IMR-90 (cell line): ENCODE measurements at regions not wholly inside any gene's neighbourhood (a gene's known extent, or its start where the extent isn't known, plus 50 kb on each side); places are given as distances from the start of the nearest gene placed in this dataset.
A peak's percentile ranks its signal among the peaks of the same experiment; 100 is the strongest.

Experiments
- ATAC-seq: fragments of 200-7000 bp; cut with Tn5 transposase; 2 replicates; pipeline ENCODE4 v1.9.1; 2020; ENCODE audit warnings: low read depth, mild to moderate bottlenecking, moderate library complexity
- BruUV-seq: library from RNA; stranded (reverse); fragments of 400-500 nt; replicated peaks from 2 replicates; lab custom pipeline; 2021; lab: Mats Ljungman, UMichigan
- CTCF ChIA-PET: fragments of 300-600 bp; formaldehyde crosslinking; extraction: SDS; loops from one replicate; lab custom pipeline; 2021; ENCODE audit warnings: antibody characterized with exemption; lab: Yijun Ruan, JAX
- POLR2A ChIA-PET: fragments of 300-600 bp; sonication (Branson Sonifier 250); formaldehyde crosslinking; loops from one replicate; lab custom pipeline; 2022; ENCODE audit warnings: antibody characterized with exemption; ENCODE audit not compliant: unreplicated experiment; lab: Charles Lee
- DNase-seq: peaks from one replicate; pipeline ENCODE4 v3.0.0; 2013
- H2AFZ ChIP-seq: replicated peaks from 2 replicates; pipeline ENCODE3; 2013; ENCODE audit warnings: low read length, mild to moderate bottlenecking; ENCODE audit not compliant: poor library complexity
- H2AK5ac ChIP-seq: 2 replicates; pipeline ENCODE4 v1.6.1; 2013; ENCODE audit warnings: low read depth, low read length, inconsistent platforms
- H2AK9ac ChIP-seq: replicated peaks from 2 replicates; pipeline ENCODE3; 2013; ENCODE audit warnings: mild to moderate bottlenecking, low read depth, low read length, moderate library complexity; ENCODE audit not compliant: poor library complexity
- H2BK120ac ChIP-seq: 2 replicates; pipeline ENCODE4 v1.6.1; 2013; ENCODE audit warnings: low read depth, low read length, inconsistent platforms
- H2BK15ac ChIP-seq: 3 replicates; pipeline ENCODE4 v1.6.1; 2013; ENCODE audit warnings: low read depth, low read length, inconsistent platforms
- H2BK20ac ChIP-seq: 2 replicates; pipeline ENCODE4 v1.6.1; 2013; ENCODE audit warnings: low read depth, mild to moderate bottlenecking, inconsistent platforms, low read length, moderate library complexity
- H2BK5ac ChIP-seq: 2 replicates; pipeline ENCODE4 v1.6.1; 2013; ENCODE audit warnings: mild to moderate bottlenecking, low read depth, low read length, inconsistent platforms; ENCODE audit not compliant: poor library complexity, severe bottlenecking
- H3K14ac ChIP-seq: replicated peaks from 2 replicates; pipeline ENCODE4 v1.6.1; 2013; ENCODE audit warnings: low read depth, low read length, inconsistent platforms
- H3K18ac ChIP-seq: 2 replicates; pipeline ENCODE4 v1.6.1; 2013; ENCODE audit warnings: low read depth, low read length, control low read depth
- H3K23ac ChIP-seq: 2 replicates; pipeline ENCODE4 v1.6.1; 2013; ENCODE audit warnings: low read depth, low read length, inconsistent platforms
- H3K27ac ChIP-seq: 2 replicates; pipeline ENCODE4 v1.5.1; 2013; ENCODE audit warnings: mild to moderate bottlenecking, control low read depth, low read length; ENCODE audit not compliant: insufficient read depth
- H3K27me3 ChIP-seq: 2 replicates; pipeline ENCODE4 v1.6.1; 2013; ENCODE audit warnings: low read length; ENCODE audit not compliant: control insufficient read depth, insufficient read depth
- H3K36me3 ChIP-seq: 2 replicates; pipeline ENCODE4 v1.6.1; 2013; ENCODE audit warnings: low read length, mixed read lengths; ENCODE audit not compliant: control insufficient read depth, insufficient read depth
- H3K4ac ChIP-seq: 2 replicates; pipeline ENCODE4 v1.6.1; 2013; ENCODE audit warnings: low read depth, low read length, inconsistent platforms
- H3K4me1 ChIP-seq: 2 replicates; pipeline ENCODE4 v1.6.1; 2013; ENCODE audit warnings: low read length, mixed read lengths; ENCODE audit not compliant: control insufficient read depth, insufficient read depth
- H3K4me2 ChIP-seq: 2 replicates; pipeline ENCODE4 v1.6.1; 2013; ENCODE audit warnings: low read depth, mild to moderate bottlenecking, control low read depth, low read length, moderate library complexity
- H3K4me3 ChIP-seq: 2 replicates; pipeline ENCODE4 v1.5.1; 2013; ENCODE audit warnings: low read depth, mild to moderate bottlenecking, control low read depth, low read length, moderate library complexity; ENCODE audit not compliant: insufficient read depth
- H3K56ac ChIP-seq: 2 replicates; pipeline ENCODE4 v1.6.1; 2013; ENCODE audit warnings: low read length, inconsistent platforms; ENCODE audit not compliant: insufficient read depth; ENCODE audit errors: extremely low read depth
- H3K79me1 ChIP-seq, 2 experiments: 2 replicates each; pipeline ENCODE4 v1.6.1; 2013; ENCODE audit warnings: low read length in 2 of 2, inconsistent platforms in 1 of 2, low read depth in 1 of 2
- H3K9ac ChIP-seq: 2 replicates; pipeline ENCODE4 v1.6.1; 2013; ENCODE audit warnings: low read depth, low read length, control low read depth
- H3K9me1 ChIP-seq: 2 replicates; pipeline ENCODE4 v1.6.1; 2013; ENCODE audit warnings: low read length, inconsistent platforms; ENCODE audit not compliant: insufficient read depth
- H3K9me3 ChIP-seq: 2 replicates; pipeline ENCODE4 v1.6.1; 2013; ENCODE audit warnings: low read length; ENCODE audit not compliant: control insufficient read depth, insufficient read depth
- H4K20me1 ChIP-seq: 2 replicates; pipeline ENCODE4 v1.6.1; 2013; ENCODE audit warnings: low read length, inconsistent platforms; ENCODE audit not compliant: insufficient read depth
- H4K5ac ChIP-seq: 2 replicates; pipeline ENCODE4 v1.6.1; 2013; ENCODE audit warnings: mild to moderate bottlenecking, low read depth, low read length, control low read depth
- H4K8ac ChIP-seq, 2 experiments: 2 replicates each; pipeline ENCODE4 v1.6.1; 2013; ENCODE audit warnings: low read depth in 2 of 2, low read length in 2 of 2, control low read depth in 1 of 2, inconsistent platforms in 1 of 2
- H4K91ac ChIP-seq: 2 replicates; pipeline ENCODE4 v1.6.1; 2013; ENCODE audit warnings: low read depth, low read length, inconsistent platforms; ENCODE audit not compliant: insufficient read depth
- MAFK ChIP-seq: IDR thresholded peaks from 2 replicates; pipeline ENCODE4 v1.6.1; 2012; ENCODE audit warnings: low read depth, low read length, improper control_type of control experiment
- RFX5 ChIP-seq: IDR thresholded peaks from 2 replicates; pipeline ENCODE4 v1.8.0; 2012; ENCODE audit warnings: low read depth, mild to moderate bottlenecking, low read length, moderate library complexity
- WGBS, 2 experiments: methylation state at CpG; one replicate each; pipeline versions ENCODE4 v1.1.5 to v1.1.7; 2013; ENCODE audit warnings: missing lambda C conversion rate in 2 of 2; ENCODE audit not compliant: insufficient read length in 1 of 2; ENCODE audit errors: extremely low coverage in 2 of 2; 5-methylcytosine and 5-hydroxymethylcytosine counted together
- dilution Hi-C: fragments of 300-500 bp; cut with HindIII; formaldehyde crosslinking; loops from one replicate; pipeline ENCODE4 v1.14.3; 2018; ENCODE audit warnings: low sequenced_read_pairs; ENCODE audit not compliant: unreplicated experiment
- in situ Hi-C: fragments of 300-500 bp; cut with MboI; formaldehyde crosslinking; loops from 3 replicates; pipeline ENCODE4 v1.14.3; 2019; ENCODE audit warnings: low sequenced_read_pairs, inconsistent platforms, mixed read lengths
- intact Hi-C: fragments of 100-400 bp; cut with micrococcal nuclease; formaldehyde crosslinking; loops from 2 replicates; pipeline ENCODE4 v1.10.0; 2022

GRCh38 chr4:67396008-67396407 lies 149.3 kb downstream of the CENPC start:
- H3K4ac ChIP-seq, result no peak overlapping the region
- ChIA-PET POLR2A (no interaction called here), CTCF (no interaction called here)
- no peak overlapping the region for H2BK120ac ChIP-seq
- no peak overlapping the region for H3K56ac ChIP-seq
- no peak overlapping the region for H4K5ac ChIP-seq
- H2AK5ac ChIP-seq, result no peak overlapping the region
- dilution Hi-C loops, result no loop called here
- TF ChIP-seq RFX5, result no peak
- TF ChIP-seq MAFK, result peak; percentile 66
- no peak overlapping the region for H3K4me2 ChIP-seq
- H3K9me1 ChIP-seq, result no peaks in the 10 kb centered on the region
- intact Hi-C loops, result no loop called here
- in situ Hi-C loops, result no loop called here
- H3K4me1 ChIP-seq, result no peaks in the 10 kb centered on the region
- H2AK9ac ChIP-seq, result no peak overlapping the region
- no peak overlapping the region for H2BK5ac ChIP-seq
- H4K91ac ChIP-seq, result no peak overlapping the region
- no peak overlapping the region for H2BK20ac ChIP-seq
- no peak for DNase-seq
- H3K27ac ChIP-seq, result no peak overlapping the region
- H3K9me3 ChIP-seq, result no peaks in the 10 kb centered on the region
- no peak overlapping the region for H2AFZ ChIP-seq
- no peak for ATAC-seq
- no peaks in the 10 kb centered on the region for H4K20me1 ChIP-seq
- H3K18ac ChIP-seq, result no peak overlapping the region
- H3K27me3 ChIP-seq, result no peaks in the 10 kb centered on the region
- no peak overlapping the region for H3K4me3 ChIP-seq
- H4K8ac ChIP-seq, result no peak overlapping the region
- no peaks in the 10 kb centered on the region for H3K36me3 ChIP-seq
- H3K23ac ChIP-seq, result no peak overlapping the region
- H3K79me1 ChIP-seq, result no peaks in the 10 kb centered on the region
- H3K14ac ChIP-seq, result no peak overlapping the region
- WGBS, 2 experiments, result no CpG with 5 or more reads among the region's 2 CpGs
- no TSS peak for BruUV-seq
- H2BK15ac ChIP-seq, result no peak overlapping the region
- H3K9ac ChIP-seq, result no peak overlapping the region
